NCI-H524 (cell line): ENCODE measurements at regions not wholly inside any gene's neighbourhood (a gene's known extent, or its start where the extent isn't known, plus 50 kb on each side); places are given as distances from the start of the nearest gene placed in this dataset.
"Not testable (repeated sequence)": the region's sequence is repeated elsewhere in the genome, so short reads cannot be mapped to it uniquely, and the experiment has no call there.

ENCODE experiments used
- DNase-seq, 2 experiments: peaks; one replicate each; lab custom pipeline; 2025; lab: John Stamatoyannopoulos, UW

- DNase-seq = no peak
These were observed 183.6 kb upstream of the SMIM30 start for GRCh38 chr7:113301983-113302382.

DNA sequence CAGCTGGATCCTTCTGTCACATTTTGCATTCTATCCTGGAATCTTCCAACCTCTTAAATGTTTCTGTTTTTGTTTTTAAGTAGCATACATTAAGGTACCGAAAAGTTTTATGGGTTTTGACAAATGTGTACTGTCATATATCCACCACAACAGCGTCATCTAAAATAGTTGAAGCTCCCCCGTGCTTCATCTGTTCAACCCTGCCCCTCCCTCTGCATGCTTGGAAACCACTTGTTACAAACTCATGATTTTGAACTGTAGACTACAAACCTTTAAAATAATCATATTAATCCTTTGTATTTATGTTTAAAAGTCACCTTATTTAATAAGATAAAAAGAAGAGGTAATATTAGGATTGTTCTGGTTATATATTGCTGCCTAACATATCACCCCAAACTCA is 182.8 kb upstream of the SMIM30 start:
- DNase-seq = no peak

- DNase-seq = no peak
These were observed 181.4 kb upstream of the SMIM30 start for GRCh38 chr7:113299748-113300147.

DNA sequence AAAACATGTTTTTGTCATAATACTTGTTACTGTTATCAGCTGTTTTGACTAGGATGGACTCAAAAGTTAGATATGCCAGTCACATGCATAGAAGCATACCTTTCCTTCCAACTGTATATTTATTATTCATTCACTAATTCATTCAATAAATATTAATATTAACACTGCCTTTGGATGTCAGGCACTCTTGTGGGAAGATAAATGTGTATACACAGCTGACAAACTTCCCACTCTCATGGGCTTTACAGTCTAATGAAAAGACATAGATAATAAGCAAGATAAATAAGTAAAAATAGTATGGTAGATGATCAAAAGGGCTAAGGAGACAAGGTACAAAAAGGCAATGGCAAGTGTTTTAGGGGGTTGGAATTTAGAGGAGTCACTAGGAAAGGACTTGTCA is 180.1 kb upstream of the SMIM30 start:
- DNase-seq = no peak

DNA sequence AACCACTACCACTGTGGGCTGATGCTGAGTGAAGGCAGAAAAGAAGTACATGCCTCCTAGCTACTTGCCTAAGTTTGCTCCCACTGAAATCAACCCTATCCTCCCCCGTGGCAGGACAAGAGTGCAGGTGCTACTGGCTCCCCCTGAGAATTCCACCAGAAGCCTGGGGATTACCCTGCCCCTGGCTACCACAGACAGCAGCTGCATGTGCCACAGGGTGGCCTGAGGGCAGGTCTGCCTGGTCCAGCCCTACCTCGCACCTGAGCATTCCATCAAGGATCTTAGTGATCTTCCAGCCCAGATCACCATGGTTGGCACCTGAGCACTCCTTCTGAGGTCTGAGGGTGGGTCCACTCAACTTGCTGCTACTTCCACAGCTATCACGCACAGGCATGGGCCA is 176.4 kb upstream of the SMIM30 start:
- no peak for DNase-seq

DNA sequence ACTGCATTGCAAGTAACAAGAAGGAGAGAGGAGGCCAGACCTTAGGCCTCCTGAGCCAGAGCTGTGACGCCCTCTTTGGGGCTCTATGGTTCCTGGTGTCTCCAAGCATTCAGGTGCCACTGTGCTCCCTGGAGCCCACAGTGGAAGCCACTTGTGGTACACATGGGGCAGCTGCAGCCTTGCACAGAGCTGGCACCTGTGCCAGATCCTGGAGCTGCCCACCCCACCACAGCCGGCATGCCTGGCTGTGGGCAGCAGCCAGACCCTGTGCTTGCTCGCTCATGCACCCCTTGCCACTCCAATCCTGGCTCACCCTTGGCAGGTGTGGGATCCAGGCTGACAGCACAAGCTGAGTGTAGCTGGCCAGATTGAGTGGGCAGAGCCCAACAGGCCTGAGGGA is 173.8 kb upstream of the SMIM30 start:
- no peak for DNase-seq

DNA sequence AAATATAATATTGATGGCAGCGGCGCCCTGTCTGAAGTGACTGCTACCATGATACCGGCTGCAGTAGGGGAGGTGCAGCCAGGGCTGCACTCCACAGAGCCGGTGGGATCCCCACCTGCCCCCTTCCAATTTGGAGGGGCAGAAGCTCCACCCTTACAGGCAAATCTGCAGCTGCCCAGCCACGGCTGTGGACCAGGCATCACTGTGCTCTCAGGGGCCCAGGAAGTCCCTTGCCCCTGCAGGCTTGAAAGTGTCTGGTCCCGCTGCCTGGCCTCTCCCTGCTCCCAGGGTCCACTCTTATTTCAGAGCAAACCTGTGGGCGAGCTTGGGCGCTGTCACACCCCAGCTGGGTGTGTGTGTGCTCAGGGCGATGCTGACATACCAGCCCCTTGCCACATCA is 172.7 kb upstream of the SMIM30 start:
- DNase-seq = no peak

- peak in 1 of 2 experiments; percentile 41 for DNase-seq
These were observed 170.9 kb upstream of the SMIM30 start for GRCh38 chr7:113289140-113289740.

DNA sequence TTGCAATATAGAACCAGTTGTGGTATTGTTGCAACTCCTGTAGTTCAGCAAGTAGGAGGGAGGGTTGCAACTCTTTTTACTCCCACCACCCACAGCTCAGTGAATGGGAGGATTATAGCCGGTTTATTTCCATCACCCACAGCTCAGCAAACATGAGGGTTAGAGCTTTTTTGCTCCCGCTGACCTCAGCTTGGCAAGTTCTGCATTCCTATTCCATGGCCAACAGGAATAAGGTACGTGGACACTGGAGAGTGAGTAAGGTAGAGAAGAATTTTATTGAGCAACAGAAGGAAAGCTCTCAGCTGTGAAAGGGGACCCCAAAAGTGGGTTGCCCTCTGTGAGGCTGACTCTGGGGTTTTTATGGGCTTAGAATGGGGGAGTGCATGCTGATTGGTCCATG is 167.1 kb upstream of the SMIM30 start:
- no peak for DNase-seq

DNA sequence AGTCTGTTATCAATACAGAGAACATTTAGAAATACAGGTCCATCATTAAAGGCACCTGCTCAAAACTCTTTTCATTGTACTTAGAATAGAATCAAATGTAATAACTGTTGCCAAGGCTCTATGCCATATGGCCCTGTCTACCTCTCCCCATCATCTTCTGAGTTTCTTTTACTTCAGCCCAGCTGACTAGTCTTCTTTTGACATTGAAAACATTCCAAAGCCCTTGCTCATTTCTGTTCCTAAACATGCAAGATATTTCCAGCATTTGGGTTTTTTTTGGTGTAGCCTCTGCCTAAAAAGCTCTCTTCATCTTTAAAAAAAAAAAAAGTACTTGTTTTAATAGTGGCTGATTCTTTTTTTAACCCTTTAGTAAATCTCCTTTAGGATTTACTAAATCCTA is 165.5 kb upstream of the SMIM30 start:
- DNase-seq = no peak

DNA sequence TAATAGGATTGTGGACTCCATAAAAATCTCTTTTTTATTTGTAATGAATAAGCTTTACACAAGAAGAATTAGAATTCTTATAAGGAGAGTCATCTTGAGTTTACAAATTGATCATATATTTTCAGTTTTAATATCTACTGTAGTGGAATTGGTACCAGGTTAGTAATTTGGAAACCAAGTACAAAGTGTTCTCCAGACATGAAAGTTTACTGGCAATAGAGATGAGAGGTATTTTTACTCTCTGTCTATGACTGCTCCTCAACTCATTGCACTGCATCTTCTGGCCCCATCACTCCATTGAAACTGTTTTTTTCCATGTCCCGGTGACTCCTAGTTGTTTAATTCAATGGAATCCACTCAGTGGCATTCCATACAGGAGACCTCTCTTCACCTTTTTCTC is 164.5 kb upstream of the SMIM30 start:
- DNase-seq = no peak

DNA sequence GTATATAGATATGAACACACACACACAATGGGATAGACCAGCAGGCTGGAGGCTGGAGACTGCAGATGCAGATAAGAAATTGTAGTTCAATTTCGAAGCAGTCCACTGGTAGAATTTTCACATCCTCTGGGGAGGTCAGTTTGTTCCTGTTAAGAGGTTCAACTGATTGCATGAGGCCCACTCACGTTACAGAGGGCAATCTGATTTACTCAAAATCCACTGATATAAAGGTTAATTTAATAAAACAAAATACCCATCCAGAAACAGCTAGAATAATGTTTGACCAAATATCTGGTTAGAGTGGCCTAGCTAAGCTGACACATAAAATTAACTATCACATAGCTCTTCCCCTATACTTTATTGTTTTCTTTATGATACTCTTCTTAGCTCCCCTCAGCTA is 162.9 kb upstream of the SMIM30 start:
- no peak for DNase-seq

- DNase-seq = no peak
These were observed 160.9 kb upstream of the SMIM30 start for GRCh38 chr7:113279256-113279655.

DNA sequence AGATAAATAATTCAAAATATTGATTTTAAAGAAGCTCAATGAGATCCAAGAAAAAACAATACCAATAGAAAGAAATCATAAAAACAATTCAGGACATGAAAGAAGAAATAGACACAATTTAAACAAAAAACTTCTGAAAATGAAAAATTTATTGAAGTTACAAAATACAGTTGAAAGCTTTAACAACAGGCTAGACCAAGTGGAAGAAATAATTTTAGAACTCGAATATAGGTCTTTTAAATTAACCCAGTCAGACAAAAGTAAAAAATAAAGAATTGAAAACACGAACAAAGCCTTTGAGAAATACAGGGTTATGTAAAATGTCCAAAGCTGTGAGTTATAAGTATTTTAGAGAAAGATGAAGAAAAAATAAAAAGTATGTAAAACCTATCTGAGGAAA is 152.4 kb upstream of the SMIM30 start:
- DNase-seq = no peak

- DNase-seq = not testable (repeated sequence)
These were observed 151.2 kb upstream of the SMIM30 start for GRCh38 chr7:113269592-113269991.

DNA sequence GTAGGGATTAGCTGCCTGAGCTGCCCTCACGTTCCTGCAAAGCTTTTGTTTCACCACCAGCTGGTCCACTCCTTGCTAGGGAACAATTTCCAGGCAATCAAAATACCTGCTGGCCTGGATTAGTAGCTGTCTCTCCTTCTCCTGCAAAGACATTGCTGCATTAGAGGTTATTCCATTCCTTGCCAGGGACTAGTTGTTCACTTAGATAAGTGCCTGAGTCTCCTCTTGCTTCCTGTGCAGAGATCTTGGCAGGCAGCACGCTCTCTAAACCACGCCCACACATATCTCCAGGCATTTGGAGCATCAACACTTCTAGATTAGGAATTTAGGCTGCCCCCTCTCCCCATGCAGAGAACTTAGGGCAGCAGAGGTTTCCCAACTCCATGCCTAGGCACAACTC is 150.4 kb upstream of the SMIM30 start:
- peak in 1 of 2 experiments; percentile 37 for DNase-seq

- DNase-seq = no peak
These were observed 149.5 kb upstream of the SMIM30 start for GRCh38 chr7:113267885-113268284.

DNA sequence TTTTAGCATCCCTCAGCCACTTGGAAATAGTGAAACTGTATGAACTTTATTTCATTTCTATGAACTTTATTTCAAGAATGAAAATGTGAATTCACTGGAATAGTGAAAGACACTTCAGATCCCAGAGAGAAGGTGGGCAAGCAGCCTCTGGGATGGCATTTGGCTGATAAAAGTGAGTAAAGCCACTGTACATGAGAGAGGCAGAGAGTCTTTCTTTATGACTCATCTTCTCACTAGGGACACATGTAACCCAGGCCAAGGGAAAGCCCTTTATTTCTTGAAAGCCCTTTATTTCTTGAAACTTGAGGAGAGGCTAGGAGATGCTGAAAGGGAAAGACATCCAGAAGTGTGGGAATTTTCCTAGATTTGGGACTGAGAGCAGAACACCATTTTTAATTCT is 148.9 kb upstream of the SMIM30 start:
- DNase-seq = no peak

DNA sequence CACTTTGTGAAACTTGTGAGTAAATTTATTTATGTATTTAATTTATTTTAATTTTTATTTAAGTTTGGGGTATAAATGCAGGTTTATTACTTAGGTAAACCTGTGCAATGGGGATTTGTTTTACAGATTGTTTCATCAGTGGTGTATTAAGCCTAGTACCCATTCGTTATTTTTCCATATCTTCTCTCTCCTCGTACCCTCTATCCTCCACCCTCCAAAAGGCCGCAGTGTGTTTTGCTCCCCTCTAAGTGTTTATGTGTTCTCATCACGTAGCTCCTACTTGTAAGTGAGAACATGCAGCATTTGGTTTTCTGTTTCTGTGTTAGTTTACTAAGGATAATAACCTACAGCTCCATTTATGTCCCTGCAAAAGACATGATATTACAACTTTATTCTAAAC is 145.4 kb upstream of the SMIM30 start:
- no peak for DNase-seq

GRCh38 chr7:113263215-113263742 is 144.9 kb upstream of the SMIM30 start:
- not testable (repeated sequence) for DNase-seq

DNA sequence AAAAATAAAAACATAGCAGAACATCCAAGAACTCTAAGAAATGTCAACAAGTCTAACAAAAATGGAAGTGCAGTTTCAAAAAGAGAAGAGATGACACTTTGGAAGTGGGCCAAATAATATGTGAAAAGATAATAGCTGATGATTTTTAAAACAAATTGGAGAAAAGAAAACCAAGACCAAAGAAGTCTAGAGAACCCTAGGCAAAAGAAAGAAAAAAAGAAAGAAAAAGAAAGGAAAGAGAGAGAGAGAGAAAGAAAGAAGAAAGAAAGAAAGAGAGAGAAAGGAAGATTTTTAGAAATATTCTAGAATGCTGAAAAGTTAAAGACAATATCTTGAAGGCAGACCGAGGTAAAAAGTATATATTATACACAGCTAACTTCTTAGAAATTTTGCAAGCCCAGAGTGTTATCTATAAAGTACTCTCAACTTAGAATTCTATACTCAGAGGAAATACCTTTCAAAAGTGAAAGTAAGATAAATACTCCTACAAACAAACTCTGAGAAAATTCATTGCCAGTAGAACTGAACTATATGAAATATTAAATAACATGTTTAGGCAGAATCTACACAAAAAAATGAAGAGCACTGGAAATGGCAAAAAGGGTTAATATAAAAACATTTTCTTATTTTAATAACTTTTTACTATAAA is 138.7 kb upstream of the SMIM30 start:
- no peak for DNase-seq

DNA sequence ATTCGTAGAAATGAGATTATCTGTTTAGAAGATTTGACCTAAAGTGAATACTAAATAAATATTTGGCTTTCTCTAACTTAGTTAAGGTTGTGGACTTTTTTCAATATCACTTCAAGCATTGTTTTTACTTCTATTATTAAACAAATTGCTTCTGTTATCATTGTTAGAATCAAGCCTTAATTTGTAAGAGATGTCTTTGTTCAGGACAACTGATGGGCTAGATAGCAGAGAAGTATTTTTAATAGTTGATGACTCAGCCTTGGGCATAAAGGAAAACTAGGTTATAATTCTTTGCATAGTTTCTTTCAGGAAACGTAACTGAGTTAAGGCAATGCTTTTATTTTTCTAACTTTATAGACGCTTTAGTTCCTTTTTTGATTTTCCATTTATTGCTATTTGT is 128.8 kb upstream of the SMIM30 start:
- no peak for DNase-seq

GRCh38 chr7:113246738-113247137 is 128.4 kb upstream of the SMIM30 start:
- DNase-seq = peak in 1 of 2 experiments; percentile 71

DNA sequence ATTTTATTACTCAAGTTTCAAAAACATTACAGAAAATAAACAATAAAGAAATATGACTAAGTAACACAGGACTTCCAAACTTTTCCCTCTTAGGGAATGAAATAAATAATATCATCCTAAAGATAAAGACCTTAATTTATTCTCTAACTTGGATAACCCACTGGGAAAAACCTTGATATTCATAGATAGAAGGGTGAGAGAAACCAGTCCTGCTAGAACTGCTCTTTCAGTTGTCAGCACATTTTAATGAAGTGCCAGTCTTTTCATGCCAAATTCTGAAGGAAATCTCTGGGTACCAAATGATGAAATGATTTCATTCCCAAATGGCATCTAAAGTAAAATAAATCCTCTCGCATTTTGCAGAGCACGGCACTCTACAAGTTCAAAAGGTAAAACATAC is 114.5 kb upstream of the SMIM30 start:
- DNase-seq = no peak
